Cortex of kidney (tissue), 1 donor: ENCODE measurements at regions not wholly inside any gene's neighbourhood (a gene's known extent, or its start where the extent isn't known, plus 50 kb on each side); places are given as distances from the start of the nearest gene placed in this dataset.

ENCODE experiments used
- DNase-seq: peaks from one replicate; lab custom pipeline; 2025; lab: John Stamatoyannopoulos, UW

GRCh38 chr5:8322484-8322883, 453.5 kb downstream of the MTRR start:
- DNase-seq = no peak

- no peak for DNase-seq
These were observed 458.1 kb downstream of the MTRR start for GRCh38 chr5:8327016-8327415.

- no peak for DNase-seq
These were observed 460.8 kb downstream of the MTRR start for GRCh38 chr5:8329773-8330172.

- DNase-seq = no peak
These were observed 463.9 kb downstream of the MTRR start for GRCh38 chr5:8332666-8333445.

- DNase-seq = no peak
These were observed 464.5 kb downstream of the MTRR start for GRCh38 chr5:8333485-8333884.

- no peak for DNase-seq
These were observed 465.0 kb downstream of the MTRR start for GRCh38 chr5:8333977-8334376.

- DNase-seq = no peak
These were observed 471.3 kb downstream of the MTRR start for GRCh38 chr5:8340261-8340660.

- DNase-seq = no peak
These were observed 471.9 kb downstream of the MTRR start for GRCh38 chr5:8340739-8341344.

- no peak for DNase-seq
These were observed 472.5 kb downstream of the MTRR start for GRCh38 chr5:8341406-8341805.

- no peak for DNase-seq
These were observed 479.0 kb downstream of the MTRR start for GRCh38 chr5:8347984-8348383.

GRCh38 chr5:8349855-8350254, 480.9 kb downstream of the MTRR start:
- DNase-seq = no peak

- DNase-seq = no peak
These were observed 481.8 kb downstream of the MTRR start for GRCh38 chr5:8350644-8351339.

GRCh38 chr5:8355981-8356380, 487.0 kb downstream of the MTRR start:
- no peak for DNase-seq

GRCh38 chr5:8360012-8360411, 491.1 kb downstream of the MTRR start:
- no peak for DNase-seq

- DNase-seq = no peak
These were observed 493.5 kb downstream of the MTRR start for GRCh38 chr5:8362495-8362894.

GRCh38 chr5:8363138-8363537, 494.2 kb downstream of the MTRR start:
- no peak for DNase-seq

- DNase-seq = no peak
These were observed 497.3 kb downstream of the MTRR start for GRCh38 chr5:8366266-8366665.

- DNase-seq = no peak
These were observed 507.5 kb downstream of the MTRR start for GRCh38 chr5:8376478-8376877.

GRCh38 chr5:8381972-8382371, 513.0 kb downstream of the MTRR start:
- DNase-seq = no peak

- DNase-seq = no peak
These were observed 513.5 kb downstream of the MTRR start for GRCh38 chr5:8382456-8382855.

GRCh38 chr5:8383616-8384015, 514.7 kb downstream of the MTRR start:
- DNase-seq = no peak

GRCh38 chr5:8386719-8387288, 517.9 kb downstream of the MTRR start:
- no peak for DNase-seq

GRCh38 chr5:8391911-8392310, 523.0 kb downstream of the MTRR start:
- no peak for DNase-seq
